ENCODE measurements at regions not wholly inside any gene's neighbourhood (a gene's known extent, or its start where the extent isn't known, plus 50 kb on each side); places are given as distances from the start of the nearest gene placed in this dataset.

DNA sequence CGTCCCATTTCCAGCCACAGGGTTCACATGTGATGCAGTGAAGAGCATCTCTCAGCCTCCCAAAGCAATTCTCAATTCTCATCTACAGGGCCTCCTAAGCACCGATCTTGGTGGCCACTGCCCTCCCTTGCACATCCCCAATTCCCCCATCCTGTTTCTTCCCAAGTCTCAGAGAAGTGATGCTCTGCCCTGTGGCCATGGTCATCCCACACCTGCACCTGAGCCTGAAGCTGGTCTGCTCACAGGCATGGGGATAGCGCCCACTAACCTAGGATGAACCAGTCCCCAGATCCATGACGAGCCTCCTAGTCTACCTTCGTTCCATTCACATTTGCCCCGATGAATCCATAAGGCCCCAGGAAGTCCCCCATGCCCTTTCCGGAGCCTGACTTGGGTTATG is 201.5 kb downstream of the UACA start:
- TF ChIP-seq, protein P1, sequence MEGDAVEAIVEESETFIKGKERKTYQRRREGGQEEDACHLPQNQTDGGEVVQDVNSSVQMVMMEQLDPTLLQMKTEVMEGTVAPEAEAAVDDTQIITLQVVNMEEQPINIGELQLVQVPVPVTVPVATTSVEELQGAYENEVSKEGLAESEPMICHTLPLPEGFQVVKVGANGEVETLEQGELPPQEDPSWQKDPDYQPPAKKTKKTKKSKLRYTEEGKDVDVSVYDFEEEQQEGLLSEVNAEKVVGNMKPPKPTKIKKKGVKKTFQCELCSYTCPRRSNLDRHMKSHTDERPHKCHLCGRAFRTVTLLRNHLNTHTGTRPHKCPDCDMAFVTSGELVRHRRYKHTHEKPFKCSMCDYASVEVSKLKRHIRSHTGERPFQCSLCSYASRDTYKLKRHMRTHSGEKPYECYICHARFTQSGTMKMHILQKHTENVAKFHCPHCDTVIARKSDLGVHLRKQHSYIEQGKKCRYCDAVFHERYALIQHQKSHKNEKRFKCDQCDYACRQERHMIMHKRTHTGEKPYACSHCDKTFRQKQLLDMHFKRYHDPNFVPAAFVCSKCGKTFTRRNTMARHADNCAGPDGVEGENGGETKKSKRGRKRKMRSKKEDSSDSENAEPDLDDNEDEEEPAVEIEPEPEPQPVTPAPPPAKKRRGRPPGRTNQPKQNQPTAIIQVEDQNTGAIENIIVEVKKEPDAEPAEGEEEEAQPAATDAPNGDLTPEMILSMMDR (IDR thresholded peaks at IDR 0.05; ENCODE audit: low read depth, low read length): no peak
- no peak overlapping the region for H3K4me3 ChIP-seq (ENCODE audit: low read depth, low read length)
- DNase-seq (ENCODE audit: low read depth, low spot score): no peak
- in situ Hi-C loops (cut with HindIII; ENCODE audit: low sequenced_read_pairs): no loop called here

DNA sequence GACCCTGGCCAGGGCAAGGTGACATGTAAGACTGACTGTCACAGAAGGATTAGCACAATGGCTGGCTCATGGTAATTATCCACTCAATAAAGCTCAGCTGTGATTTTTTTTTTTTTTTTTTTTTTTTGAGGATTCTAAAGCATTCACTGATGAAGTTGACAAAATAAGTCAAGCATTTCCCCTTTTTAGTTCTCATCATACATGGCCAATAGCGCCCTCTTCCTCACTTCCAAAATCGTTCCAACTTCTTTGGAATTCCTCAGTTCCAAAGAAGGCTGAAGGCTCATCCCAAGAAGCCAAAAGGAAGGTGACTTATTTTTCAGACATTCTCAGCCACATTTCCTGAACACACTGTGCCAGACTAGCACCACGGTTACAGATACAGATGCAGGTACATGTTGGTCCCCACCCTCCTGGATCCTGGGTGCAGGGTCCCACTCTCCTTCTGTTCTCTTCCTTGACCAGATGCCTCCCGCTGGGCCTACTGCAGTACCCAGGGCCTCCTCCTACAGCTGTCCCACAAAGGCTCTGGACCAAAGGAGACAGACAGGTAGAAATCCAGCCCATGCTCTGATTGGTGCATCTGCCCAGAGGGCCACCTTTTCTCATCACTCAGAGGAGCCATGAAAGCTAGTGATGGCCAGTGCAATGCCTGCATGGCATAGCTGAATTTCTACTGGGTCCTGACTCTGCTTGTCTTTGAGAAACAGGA is 202.6 kb downstream of the UACA start:
- TF ChIP-seq, protein P1 (IDR thresholded peaks at IDR 0.05; ENCODE audit: low read depth, low read length): no peak
- in situ Hi-C loops (cut with HindIII; ENCODE audit: low sequenced_read_pairs): no loop called here
- no peak overlapping the region for H3K4me3 ChIP-seq (ENCODE audit: low read depth, low read length)
- DNase-seq (ENCODE audit: low read depth, low spot score): no peak

DNA sequence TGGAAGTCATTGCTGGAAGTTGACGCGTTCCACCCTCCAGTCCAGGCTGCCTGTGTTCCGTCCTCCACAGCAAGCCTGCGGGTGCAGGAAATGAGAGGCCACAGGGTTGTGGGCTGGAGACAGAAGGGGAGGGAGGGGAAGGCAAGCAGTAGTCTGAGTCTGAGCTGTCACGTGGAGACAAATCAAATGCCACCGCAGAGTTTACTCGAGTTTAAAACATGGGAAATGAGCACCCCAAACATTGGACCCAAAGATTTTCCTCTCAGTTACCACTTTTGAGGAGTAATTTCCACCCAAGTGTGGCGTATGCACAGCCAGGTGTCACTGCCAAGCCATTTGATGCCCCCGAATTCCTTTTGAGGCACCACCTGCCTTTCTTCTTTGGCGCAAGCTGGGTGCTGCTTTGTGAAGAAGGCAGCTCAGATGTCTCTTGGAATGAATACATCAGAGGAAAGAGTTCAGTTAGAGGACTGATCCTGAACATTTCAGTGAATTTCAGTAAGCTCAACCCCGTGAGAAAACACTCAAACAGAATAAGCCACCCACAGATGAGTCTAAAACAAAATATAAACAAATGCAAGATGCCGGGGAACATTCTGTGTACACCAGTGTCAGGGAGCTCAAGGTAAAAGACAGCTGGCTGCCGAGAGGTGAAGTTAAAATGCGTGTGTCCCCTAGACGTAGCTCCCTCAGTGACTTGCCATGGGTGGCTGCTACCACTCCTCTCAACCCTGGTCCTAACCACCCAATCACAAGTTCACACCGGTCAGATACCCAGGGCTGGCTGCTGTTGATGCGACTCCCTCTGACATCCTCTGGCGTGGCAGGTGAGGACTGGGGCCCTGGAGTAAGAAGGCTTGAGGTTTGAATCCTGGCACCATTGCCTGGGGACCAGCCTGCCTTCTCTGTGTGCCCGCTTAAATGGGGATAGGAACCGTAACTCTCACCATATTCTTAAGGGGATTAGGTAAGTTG is 203.8 kb downstream of the UACA start:
- TF ChIP-seq, protein P1 (IDR thresholded peaks at IDR 0.05; ENCODE audit: low read depth, low read length): no peak
- peak; percentile 26 for DNase-seq (ENCODE audit: low read depth, low spot score)
- in situ Hi-C loops (cut with HindIII; ENCODE audit: low sequenced_read_pairs): no loop called here
- H3K4me3 ChIP-seq (ENCODE audit: low read depth, low read length): no peak overlapping the region

DNA sequence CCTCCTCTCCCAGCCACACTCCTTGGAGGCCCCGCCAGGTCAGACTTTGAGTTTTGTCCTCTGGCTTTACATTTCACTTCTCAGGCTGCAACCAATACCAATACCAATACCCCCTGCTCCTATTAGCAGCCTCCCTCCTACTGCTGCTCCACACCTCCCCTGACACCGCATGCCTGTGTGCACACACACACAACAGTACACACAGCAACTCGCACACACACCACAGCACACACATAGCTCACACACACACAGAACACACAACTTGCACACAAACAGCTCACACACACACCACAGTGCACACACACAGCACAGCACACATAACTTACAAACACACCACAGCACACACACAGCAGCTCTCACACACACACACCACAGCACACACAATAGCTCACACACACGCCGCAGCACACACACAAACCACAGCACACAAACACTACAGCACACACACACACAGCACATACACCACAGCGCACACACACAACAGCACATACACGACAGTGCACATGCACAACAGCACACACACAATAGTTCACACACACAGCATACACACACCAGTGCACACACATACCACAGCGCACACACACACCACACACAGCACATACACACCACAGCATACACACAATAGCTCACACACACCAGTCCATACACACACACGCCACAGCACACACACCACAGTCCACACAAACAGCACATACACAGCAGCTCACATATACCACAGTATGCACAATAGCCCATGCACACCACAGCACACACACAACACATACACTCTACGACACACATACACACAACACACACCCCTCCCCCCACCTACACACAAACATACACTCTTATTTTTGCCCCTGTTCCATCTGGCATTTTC is 204.7 kb downstream of the UACA start:
- no peak for DNase-seq (ENCODE audit: low read depth, low spot score)
- H3K4me3 ChIP-seq (ENCODE audit: low read depth, low read length): no peak overlapping the region
- TF ChIP-seq, protein P1 (IDR thresholded peaks at IDR 0.05; ENCODE audit: low read depth, low read length): no peak
- in situ Hi-C loops (cut with HindIII; ENCODE audit: low sequenced_read_pairs): no loop called here

DNA sequence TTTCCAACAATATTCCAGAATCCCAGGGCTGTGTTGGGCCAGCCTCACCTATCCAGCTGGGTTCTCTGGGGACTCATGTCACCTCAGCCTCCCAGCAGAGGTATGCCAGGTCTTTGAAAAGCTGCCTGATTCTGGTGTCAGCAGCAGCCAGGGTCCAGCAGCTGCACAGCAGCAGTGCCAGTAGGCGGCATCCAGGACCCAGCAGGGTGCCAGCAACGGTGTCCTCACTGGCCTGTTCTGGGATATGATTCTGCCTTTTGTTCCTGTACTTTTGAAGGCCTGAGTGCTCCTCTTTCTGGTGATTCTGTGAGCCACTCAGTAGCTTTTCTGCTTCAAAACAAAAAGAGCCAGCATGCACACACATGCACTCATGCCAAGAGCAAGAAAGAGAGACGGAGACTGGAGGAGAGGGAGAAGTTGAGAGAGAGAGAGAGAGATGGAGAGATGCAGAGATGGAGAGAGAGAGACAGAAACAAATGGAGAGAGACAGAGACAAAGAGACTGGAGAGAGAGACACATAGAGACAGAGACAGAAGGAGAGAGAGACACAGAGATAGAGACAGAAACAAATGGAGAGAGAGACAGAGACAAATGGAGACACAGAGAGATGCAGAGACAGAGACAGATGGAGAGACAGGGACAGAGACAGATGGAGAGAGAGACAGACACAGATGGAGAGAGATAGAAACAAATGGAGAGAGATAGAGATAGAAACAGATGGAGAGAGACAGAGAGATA is 205.7 kb downstream of the UACA start:
- in situ Hi-C loops (cut with HindIII; ENCODE audit: low sequenced_read_pairs): no loop called here
- H3K4me3 ChIP-seq (ENCODE audit: low read depth, low read length): no peak overlapping the region
- TF ChIP-seq, protein P1 (IDR thresholded peaks at IDR 0.05; ENCODE audit: low read depth, low read length): no peak

More for the DNA sequence above, 205.7 kb downstream of the UACA start:
- no peak for DNase-seq (ENCODE audit: low read depth, low spot score)
